Kasumi-1 (cell line): ENCODE measurements at regions not wholly inside any gene's neighbourhood (a gene's known extent, or its start where the extent isn't known, plus 50 kb on each side); places are given as distances from the start of the nearest gene placed in this dataset.

Experiments used
- DNase-seq, 2 experiments: peaks; one replicate each; lab custom pipeline; 2025; lab: John Stamatoyannopoulos, UW

GRCh38 chr12:71236133-71236660 lies 78.4 kb upstream of the TSPAN8 start:
- peak in 1 of 2 experiments; percentile 3 for DNase-seq

- DNase-seq, result no peak
Measured at GRCh38 chr12:71233083-71233482, 75.3 kb upstream of the TSPAN8 start.

- DNase-seq, result no peak
Measured at GRCh38 chr12:71230542-71230941, 72.7 kb upstream of the TSPAN8 start.

- DNase-seq, result no peak
Measured at GRCh38 chr12:71223139-71223538, 65.3 kb upstream of the TSPAN8 start.

- DNase-seq, result no peak
Measured at GRCh38 chr12:71222436-71222835, 64.6 kb upstream of the TSPAN8 start.

- no peak for DNase-seq
Measured at GRCh38 chr12:71220260-71220659, 62.5 kb upstream of the TSPAN8 start.

- DNase-seq, result no peak
Measured at GRCh38 chr12:71219224-71219623, 61.4 kb upstream of the TSPAN8 start.

GRCh38 chr12:71218616-71219015 lies 60.8 kb upstream of the TSPAN8 start:
- no peak for DNase-seq

- peak; percentile 38 to 69 for DNase-seq
Measured at GRCh38 chr12:71216725-71217579, 59.2 kb upstream of the TSPAN8 start.

GRCh38 chr12:71214511-71215285 lies 56.9 kb upstream of the TSPAN8 start:
- DNase-seq, result no peak

GRCh38 chr12:71208053-71208685 lies 50.4 kb upstream of the TSPAN8 start:
- DNase-seq, result no peak
